KMS-11 (cell line): ENCODE measurements at regions not wholly inside any gene's neighbourhood (a gene's known extent, or its start where the extent isn't known, plus 50 kb on each side); places are given as distances from the start of the nearest gene placed in this dataset.
"Not testable (repeated sequence)": the region's sequence is repeated elsewhere in the genome, so short reads cannot be mapped to it uniquely, and the experiment has no call there.

Source experiments
- H2AFZ ChIP-seq: fragments of 200-600 bp; sonication (generic); 2 replicates; pipeline ENCODE4 v1.6.1; 2016; ENCODE audit warnings: antibody characterized with exemption, mixed run types, low read depth
- H3K27ac ChIP-seq: fragments of 200-600 bp; sonication (generic); 2 replicates; pipeline ENCODE4 v1.6.1; 2016; ENCODE audit warnings: mild to moderate bottlenecking, mixed run types
- H3K27me3 ChIP-seq: fragments of 200-600 bp; sonication (generic); 2 replicates; pipeline ENCODE4 v1.6.1; 2017; ENCODE audit warnings: mild to moderate bottlenecking, low read depth, mixed run types, moderate library complexity; ENCODE audit not compliant: insufficient read depth
- H3K36me3 ChIP-seq: fragments of 200-600 bp; sonication (generic); 2 replicates; pipeline ENCODE4 v1.6.1; 2017; ENCODE audit warnings: mild to moderate bottlenecking, mixed run types; ENCODE audit not compliant: insufficient read depth
- H3K4me1 ChIP-seq: fragments of 200-600 bp; sonication (generic); 2 replicates; pipeline ENCODE4 v1.6.1; 2016; ENCODE audit warnings: mild to moderate bottlenecking, low read depth, mixed run types; ENCODE audit not compliant: poor library complexity, severe bottlenecking
- H3K4me2 ChIP-seq: fragments of 200-600 bp; sonication (generic); 2 replicates; pipeline ENCODE4 v1.7.0; 2016; ENCODE audit warnings: mild to moderate bottlenecking, mixed run types
- H3K4me3 ChIP-seq: fragments of 200-600 bp; sonication (generic); IDR thresholded peaks from 2 replicates; pipeline ENCODE4 v1.6.1; 2017; ENCODE audit warnings: low read depth, low read length, mixed read lengths; ENCODE audit not compliant: insufficient read depth
- H3K79me2 ChIP-seq: fragments of 200-600 bp; sonication (generic); 2 replicates; pipeline ENCODE4 v1.6.1; 2016; ENCODE audit warnings: low read depth, mixed run types; ENCODE audit not compliant: insufficient read depth
- H3K9ac ChIP-seq: fragments of 200-600 bp; sonication (generic); 2 replicates; pipeline ENCODE4 v1.6.1; 2016; ENCODE audit warnings: mild to moderate bottlenecking, mixed run types
- H4K20me1 ChIP-seq: fragments of 200-600 bp; sonication (generic); 2 replicates; pipeline ENCODE4 v1.6.1; 2016; ENCODE audit warnings: mild to moderate bottlenecking, mixed run types; ENCODE audit not compliant: insufficient read depth
- TF ChIP-seq, protein P1 (sequence below): fragments of 200-600 bp; sonication (generic); conservative IDR thresholded peaks from 2 replicates; pipeline ENCODE4 v1.6.1; 2017; ENCODE audit warnings: low read depth, mild to moderate bottlenecking, antibody characterized with exemption, low read length, moderate library complexity, mixed read lengths

DNA sequence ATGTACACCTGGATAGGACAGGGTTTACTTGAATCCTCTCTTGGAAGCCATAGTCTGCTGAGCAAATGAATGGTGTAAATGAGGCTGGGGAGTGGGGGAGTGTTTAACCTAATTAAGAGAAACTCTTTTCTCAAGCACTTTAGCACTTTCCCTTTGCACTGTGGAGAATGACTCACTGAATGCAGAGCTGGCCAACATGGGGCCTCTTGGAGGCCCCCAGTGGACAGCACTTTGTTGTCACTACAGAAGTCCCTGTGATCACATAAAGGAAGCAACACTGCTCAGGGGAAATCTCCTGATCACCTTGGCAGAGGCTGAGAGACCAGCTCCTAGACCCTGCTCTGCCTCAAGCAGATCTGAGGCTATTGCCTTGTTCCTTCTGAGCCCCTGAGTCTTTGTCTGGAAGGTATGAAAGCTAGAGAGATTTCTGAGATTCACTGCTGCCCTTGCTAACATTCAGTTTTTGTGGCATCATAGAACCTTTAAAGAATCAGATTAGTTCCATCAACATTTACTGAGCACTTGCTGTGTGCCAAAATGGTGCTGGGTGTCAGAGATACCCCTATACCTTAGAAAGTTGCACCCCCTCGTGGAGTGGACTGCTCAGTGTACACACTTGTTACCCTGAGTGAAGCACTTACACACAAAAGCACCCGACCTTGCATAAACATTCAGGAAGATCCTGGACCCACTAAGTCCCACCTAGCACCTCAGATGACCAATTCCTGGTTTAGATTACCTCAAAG lies 230.1 kb upstream of the CCL2 start:
- Histone ChIP-seq H3K27me3 (no peaks in the 10 kb centered on the region), H2AFZ (no peak overlapping the region), H3K36me3 (no peaks in the 10 kb centered on the region), H4K20me1 (no peaks in the 10 kb centered on the region), H3K9ac (no peak overlapping the region), H3K4me1 (no peaks in the 10 kb centered on the region), H3K4me3 (no peak overlapping the region), H3K4me2 (no peak overlapping the region), H3K79me2 (no peaks in the 10 kb centered on the region), H3K27ac (no peak overlapping the region)
- TF ChIP-seq, protein P1, sequence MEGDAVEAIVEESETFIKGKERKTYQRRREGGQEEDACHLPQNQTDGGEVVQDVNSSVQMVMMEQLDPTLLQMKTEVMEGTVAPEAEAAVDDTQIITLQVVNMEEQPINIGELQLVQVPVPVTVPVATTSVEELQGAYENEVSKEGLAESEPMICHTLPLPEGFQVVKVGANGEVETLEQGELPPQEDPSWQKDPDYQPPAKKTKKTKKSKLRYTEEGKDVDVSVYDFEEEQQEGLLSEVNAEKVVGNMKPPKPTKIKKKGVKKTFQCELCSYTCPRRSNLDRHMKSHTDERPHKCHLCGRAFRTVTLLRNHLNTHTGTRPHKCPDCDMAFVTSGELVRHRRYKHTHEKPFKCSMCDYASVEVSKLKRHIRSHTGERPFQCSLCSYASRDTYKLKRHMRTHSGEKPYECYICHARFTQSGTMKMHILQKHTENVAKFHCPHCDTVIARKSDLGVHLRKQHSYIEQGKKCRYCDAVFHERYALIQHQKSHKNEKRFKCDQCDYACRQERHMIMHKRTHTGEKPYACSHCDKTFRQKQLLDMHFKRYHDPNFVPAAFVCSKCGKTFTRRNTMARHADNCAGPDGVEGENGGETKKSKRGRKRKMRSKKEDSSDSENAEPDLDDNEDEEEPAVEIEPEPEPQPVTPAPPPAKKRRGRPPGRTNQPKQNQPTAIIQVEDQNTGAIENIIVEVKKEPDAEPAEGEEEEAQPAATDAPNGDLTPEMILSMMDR = no peak; the same call in 1 of the 2 replicates

- H3K9ac ChIP-seq, H3K27me3 ChIP-seq, H2AFZ ChIP-seq, H3K27ac ChIP-seq, H3K4me1 ChIP-seq, H3K4me3 ChIP-seq, H3K79me2 ChIP-seq, H3K4me2 ChIP-seq, H4K20me1 ChIP-seq, H3K36me3 ChIP-seq: not testable (repeated sequence)
Measured at GRCh38 chr17:34030601-34031000, 224.5 kb upstream of the CCL2 start.

- H3K27ac ChIP-seq, H3K4me2 ChIP-seq, H3K27me3 ChIP-seq, H4K20me1 ChIP-seq, H3K9ac ChIP-seq, H3K36me3 ChIP-seq, H3K4me1 ChIP-seq, H3K79me2 ChIP-seq, H2AFZ ChIP-seq, H3K4me3 ChIP-seq: not testable (repeated sequence)
Measured at GRCh38 chr17:34032305-34032704, 222.8 kb upstream of the CCL2 start.

DNA sequence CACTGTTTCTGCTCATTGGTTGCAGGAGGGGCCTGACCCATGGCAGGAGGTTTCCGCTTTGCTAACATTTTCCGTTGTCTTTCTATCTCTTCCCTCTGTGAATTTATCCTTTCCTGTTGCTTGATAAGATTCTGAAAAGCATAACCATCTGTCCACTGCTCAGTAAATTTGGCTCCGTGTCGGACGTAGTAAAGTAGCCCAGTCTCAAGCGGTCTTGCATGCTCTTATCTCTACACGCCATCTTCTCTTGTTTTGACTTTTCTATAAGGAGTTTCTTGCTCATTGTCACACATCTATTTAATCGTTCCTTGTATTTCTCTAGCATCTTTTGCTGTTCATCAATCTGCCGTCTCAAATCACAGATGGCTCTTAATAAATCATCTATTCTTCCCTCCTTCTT lies 216.3 kb upstream of the CCL2 start:
- H2AFZ ChIP-seq, H3K79me2 ChIP-seq, H3K4me2 ChIP-seq, H3K27ac ChIP-seq, H3K36me3 ChIP-seq, H3K9ac ChIP-seq, H3K27me3 ChIP-seq, H3K4me3 ChIP-seq, H3K4me1 ChIP-seq, H4K20me1 ChIP-seq: not testable (repeated sequence)

GRCh38 chr17:34039213-34039612 lies 215.9 kb upstream of the CCL2 start:
- not testable (repeated sequence) for H4K20me1 ChIP-seq, H3K4me2 ChIP-seq, H3K79me2 ChIP-seq, H3K27ac ChIP-seq, H3K4me3 ChIP-seq, H3K9ac ChIP-seq, H3K36me3 ChIP-seq, H3K4me1 ChIP-seq, H3K27me3 ChIP-seq, H2AFZ ChIP-seq

DNA sequence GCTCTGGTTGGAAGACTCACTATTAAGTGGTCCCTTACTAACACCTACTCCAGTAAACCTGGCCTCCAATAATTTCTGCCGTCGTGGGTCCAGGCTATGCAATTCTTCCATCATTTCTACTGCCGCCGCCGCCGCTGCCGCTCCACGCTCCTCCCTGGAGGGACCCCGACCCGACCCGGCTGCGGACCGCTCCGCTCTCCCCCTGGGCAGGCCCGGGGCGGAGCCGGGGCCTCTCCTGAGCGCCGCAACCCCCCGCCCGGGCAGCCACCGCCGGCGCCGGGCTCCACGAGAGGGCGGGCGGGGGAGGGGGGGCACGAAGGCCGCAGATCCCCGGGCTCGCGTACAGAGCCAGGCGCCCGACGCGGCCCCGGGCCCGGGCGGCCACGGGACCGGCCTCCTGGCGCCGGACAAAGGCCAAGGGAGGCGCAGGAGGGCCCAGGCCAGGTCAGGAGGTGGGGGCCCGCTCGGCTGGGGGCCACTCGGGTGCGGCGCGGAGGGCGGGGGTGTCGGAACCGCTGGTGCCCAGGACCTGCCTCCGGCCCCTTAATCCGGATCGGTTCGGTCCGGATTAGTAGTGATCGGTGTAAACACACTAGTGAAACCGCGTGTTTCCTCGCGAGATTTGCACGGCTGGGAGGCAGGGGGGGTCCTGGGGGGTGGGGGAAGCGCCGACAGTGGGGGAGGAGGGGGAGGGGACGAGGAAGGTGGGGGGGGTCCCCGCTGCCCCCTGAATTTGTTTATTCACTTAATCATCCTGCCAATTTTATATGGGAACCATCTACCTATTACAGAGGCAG lies 215.1 kb upstream of the CCL2 start:
- not testable (repeated sequence) for H4K20me1 ChIP-seq, H2AFZ ChIP-seq, H3K36me3 ChIP-seq, H3K4me2 ChIP-seq, H3K4me1 ChIP-seq, H3K79me2 ChIP-seq, H3K27ac ChIP-seq, H3K27me3 ChIP-seq, H3K4me3 ChIP-seq, H3K9ac ChIP-seq
